KBM-7 (cell line): ENCODE measurements at regions not wholly inside any gene's neighbourhood (a gene's known extent, or its start where the extent isn't known, plus 50 kb on each side); places are given as distances from the start of the nearest gene placed in this dataset.
"Not testable (repeated sequence)": the region's sequence is repeated elsewhere in the genome, so short reads cannot be mapped to it uniquely, and the experiment has no call there.

ENCODE experiments used
- DNase-seq: peaks from one replicate; pipeline ENCODE4 v3.0.0-alpha.2; 2015
- in situ Hi-C: fragments of 300-500 bp; cut with MboI; formaldehyde crosslinking; loops from 2 replicates; pipeline ENCODE4 v1.14.3; 2020; ENCODE audit warnings: low sequenced_read_pairs, low pct_unique_long_range_greater_than_20kb, mixed read lengths

- in situ Hi-C loops, result no loop called here
- DNase-seq, result no peak
Measured at GRCh38 chr7:96563409-96563808, 146.2 kb downstream of the SEM1 start.

- no peak for DNase-seq
- in situ Hi-C loops, result no loop called here
Measured at GRCh38 chr7:96562966-96563365, 146.7 kb downstream of the SEM1 start.

- DNase-seq, result no peak
- in situ Hi-C loops, result no loop called here
Measured at GRCh38 chr7:96562458-96562857, 147.2 kb downstream of the SEM1 start.

GRCh38 chr7:96561892-96562291 is 147.8 kb downstream of the SEM1 start:
- no peak for DNase-seq
- in situ Hi-C loops, result no loop called here

GRCh38 chr7:96558530-96558929 is 151.1 kb downstream of the SEM1 start:
- no peak for DNase-seq

GRCh38 chr7:96558093-96558492 is 151.6 kb downstream of the SEM1 start:
- no peak for DNase-seq
- in situ Hi-C loops, result no loop called here

More at GRCh38 chr7:96558530-96558929, 151.1 kb downstream of the SEM1 start:
- in situ Hi-C loops, result no loop called here

- in situ Hi-C loops, DNase-seq: not testable (repeated sequence)
Measured at GRCh38 chr7:96557598-96557997, 152.0 kb downstream of the SEM1 start.

GRCh38 chr7:96548664-96549063 is 161.0 kb downstream of the SEM1 start:
- no peak for DNase-seq

GRCh38 chr7:96547371-96547811 is 162.3 kb downstream of the SEM1 start:
- no peak for DNase-seq
- in situ Hi-C loops, result no loop called here

More at GRCh38 chr7:96548664-96549063, 161.0 kb downstream of the SEM1 start:
- in situ Hi-C loops, result no loop called here

- no peak for DNase-seq
- in situ Hi-C loops, result no loop called here
Measured at GRCh38 chr7:96546426-96546825, 163.2 kb downstream of the SEM1 start.

GRCh38 chr7:96539471-96539870 is 170.2 kb downstream of the SEM1 start:
- in situ Hi-C loops, result no loop called here
- no peak for DNase-seq

- in situ Hi-C loops, result no loop called here
- peak; percentile 7 for DNase-seq
Measured at GRCh38 chr7:96538632-96539031, 171.0 kb downstream of the SEM1 start.

- no peak for DNase-seq
- in situ Hi-C loops, result no loop called here
Measured at GRCh38 chr7:96534221-96534620, 175.4 kb downstream of the SEM1 start.

- in situ Hi-C loops, result no loop called here
Measured at GRCh38 chr7:96532428-96532935, 177.2 kb downstream of the SEM1 start.

GRCh38 chr7:96531331-96531730 is 178.3 kb downstream of the SEM1 start:
- in situ Hi-C loops, result no loop called here
- no peak for DNase-seq

More at GRCh38 chr7:96532428-96532935, 177.2 kb downstream of the SEM1 start:
- DNase-seq, result no peak

GRCh38 chr7:96530786-96531185 is 178.9 kb downstream of the SEM1 start:
- in situ Hi-C loops, result no loop called here

GRCh38 chr7:96527133-96527827 is 182.4 kb downstream of the SEM1 start:
- in situ Hi-C loops, result no loop called here
- no peak for DNase-seq

More at GRCh38 chr7:96530786-96531185, 178.9 kb downstream of the SEM1 start:
- no peak for DNase-seq

- no peak for DNase-seq
- in situ Hi-C loops, result no loop called here
Measured at GRCh38 chr7:96526496-96526895, 183.2 kb downstream of the SEM1 start.

GRCh38 chr7:96521068-96521894 is 188.4 kb downstream of the SEM1 start:
- in situ Hi-C loops, result no loop called here
- no peak for DNase-seq

- DNase-seq, result no peak
- in situ Hi-C loops, result no loop called here
Measured at GRCh38 chr7:96508371-96508770, 186.5 kb upstream of the SLC25A13 start.
